Cardiac septum (tissue), 1 donor: ENCODE measurements at regions not wholly inside any gene's neighbourhood (a gene's known extent, or its start where the extent isn't known, plus 50 kb on each side); places are given as distances from the start of the nearest gene placed in this dataset.

Source experiments
- DNase-seq: peaks from one replicate; pipeline ENCODE4 v3.0.0-alpha.2; 2020; ENCODE audit warnings: low spot score
- intact Hi-C: fragments of 100-400 bp; cut with DNase I; formaldehyde crosslinking; loops from one replicate; pipeline ENCODE4 v1.14.0; 2022
- donor health status: DM: no; HTN: no; CAD: no.

- intact Hi-C loops: no loop called here
- DNase-seq: no peak
Measured at GRCh38 chr11:122336706-122337105, 220.7 kb upstream of the BLID start.

DNA sequence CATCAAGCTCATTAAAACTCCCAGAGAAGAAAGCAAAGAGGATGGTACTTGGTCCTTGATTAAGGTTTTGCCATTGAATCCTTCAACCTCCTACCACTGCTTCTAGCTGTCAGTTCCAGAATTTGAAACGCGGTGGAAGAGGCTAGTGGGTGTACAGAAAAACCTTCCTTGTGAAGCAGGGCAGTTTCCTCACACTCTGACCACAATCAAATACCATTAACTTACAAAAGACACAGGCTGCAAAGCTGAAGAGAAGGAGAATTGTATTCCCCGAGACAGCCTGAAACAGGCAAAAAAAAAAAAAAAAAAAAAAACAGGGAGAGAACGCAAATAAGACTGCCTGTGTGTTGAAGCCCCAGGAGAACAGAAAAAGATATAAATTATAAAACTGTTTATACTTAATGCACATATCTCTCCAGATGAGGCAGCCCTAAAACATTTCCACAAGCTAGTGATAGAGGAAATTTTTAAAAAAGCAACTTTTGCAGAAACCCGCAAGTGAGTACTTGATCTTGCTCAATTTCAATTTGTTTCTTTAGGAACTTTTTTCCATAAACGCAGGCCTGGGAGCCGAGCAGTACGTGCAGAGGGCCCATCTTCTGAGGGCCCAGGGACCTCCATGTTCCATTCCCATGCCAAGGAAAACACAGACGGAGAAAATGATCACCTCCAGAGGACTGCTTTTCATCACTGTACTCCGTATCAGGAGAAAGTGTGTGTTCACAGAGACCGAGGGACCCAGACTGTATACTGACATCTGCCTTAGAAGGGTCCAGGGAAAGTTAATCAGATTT is 218.7 kb upstream of the BLID start:
- intact Hi-C loops: no loop called here

GRCh38 chr11:122333467-122333866 is 217.5 kb upstream of the BLID start:
- intact Hi-C loops: no loop called here
- no peak for DNase-seq

More for the DNA sequence above, 218.7 kb upstream of the BLID start:
- DNase-seq: no peak

- intact Hi-C loops: no loop called here
Measured at GRCh38 chr11:122331079-122331478, 215.1 kb upstream of the BLID start.

GRCh38 chr11:122330279-122330965 is 214.4 kb upstream of the BLID start:
- intact Hi-C loops: no loop called here
- DNase-seq: no peak

More at GRCh38 chr11:122331079-122331478, 215.1 kb upstream of the BLID start:
- no peak for DNase-seq

- no peak for DNase-seq
- intact Hi-C loops: no loop called here
Measured at GRCh38 chr11:122327528-122327927, 211.5 kb upstream of the BLID start.

- intact Hi-C loops: no loop called here
Measured at GRCh38 chr11:122323754-122324421, 207.9 kb upstream of the BLID start.

DNA sequence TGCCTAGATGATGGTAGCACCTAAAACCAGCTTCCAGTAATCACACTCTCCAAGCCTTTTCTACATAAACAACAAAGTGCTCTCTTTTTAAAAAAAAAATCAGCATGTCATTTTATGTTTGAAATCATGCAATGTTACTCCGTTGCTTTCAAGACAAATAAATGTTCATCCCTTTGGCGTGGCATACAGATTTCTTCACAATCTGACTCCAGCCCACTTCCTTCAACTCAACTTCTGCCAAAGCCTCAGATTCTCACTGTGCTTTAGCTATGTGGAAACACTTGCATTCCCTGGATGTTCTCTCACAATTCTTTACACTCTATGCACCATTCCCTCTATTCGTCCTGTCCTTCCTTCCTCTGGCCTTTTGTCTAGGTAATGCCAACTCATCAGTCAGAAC is 206.3 kb upstream of the BLID start:
- intact Hi-C loops: no loop called here
- DNase-seq: no peak

More at GRCh38 chr11:122323754-122324421, 207.9 kb upstream of the BLID start:
- no peak for DNase-seq

DNA sequence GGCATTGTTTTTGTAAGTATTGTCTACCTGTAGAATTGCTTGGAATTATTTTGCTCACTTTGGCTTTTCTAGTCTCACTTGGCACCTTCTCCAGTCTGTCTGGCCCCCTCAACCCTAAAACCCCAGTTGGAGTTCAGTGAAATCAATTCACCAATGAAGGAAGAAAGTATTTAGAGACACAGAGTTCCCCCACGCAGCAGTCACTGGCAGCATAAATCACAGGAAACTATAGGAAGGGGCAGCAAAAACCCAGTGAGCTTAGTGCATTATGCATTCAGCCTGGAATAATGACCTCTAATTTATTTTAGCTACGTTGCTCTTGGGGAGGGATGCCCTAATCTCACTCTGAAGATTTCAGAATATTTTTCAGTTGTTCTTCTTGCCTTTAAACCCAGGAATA is 204.7 kb upstream of the BLID start:
- no peak for DNase-seq

DNA sequence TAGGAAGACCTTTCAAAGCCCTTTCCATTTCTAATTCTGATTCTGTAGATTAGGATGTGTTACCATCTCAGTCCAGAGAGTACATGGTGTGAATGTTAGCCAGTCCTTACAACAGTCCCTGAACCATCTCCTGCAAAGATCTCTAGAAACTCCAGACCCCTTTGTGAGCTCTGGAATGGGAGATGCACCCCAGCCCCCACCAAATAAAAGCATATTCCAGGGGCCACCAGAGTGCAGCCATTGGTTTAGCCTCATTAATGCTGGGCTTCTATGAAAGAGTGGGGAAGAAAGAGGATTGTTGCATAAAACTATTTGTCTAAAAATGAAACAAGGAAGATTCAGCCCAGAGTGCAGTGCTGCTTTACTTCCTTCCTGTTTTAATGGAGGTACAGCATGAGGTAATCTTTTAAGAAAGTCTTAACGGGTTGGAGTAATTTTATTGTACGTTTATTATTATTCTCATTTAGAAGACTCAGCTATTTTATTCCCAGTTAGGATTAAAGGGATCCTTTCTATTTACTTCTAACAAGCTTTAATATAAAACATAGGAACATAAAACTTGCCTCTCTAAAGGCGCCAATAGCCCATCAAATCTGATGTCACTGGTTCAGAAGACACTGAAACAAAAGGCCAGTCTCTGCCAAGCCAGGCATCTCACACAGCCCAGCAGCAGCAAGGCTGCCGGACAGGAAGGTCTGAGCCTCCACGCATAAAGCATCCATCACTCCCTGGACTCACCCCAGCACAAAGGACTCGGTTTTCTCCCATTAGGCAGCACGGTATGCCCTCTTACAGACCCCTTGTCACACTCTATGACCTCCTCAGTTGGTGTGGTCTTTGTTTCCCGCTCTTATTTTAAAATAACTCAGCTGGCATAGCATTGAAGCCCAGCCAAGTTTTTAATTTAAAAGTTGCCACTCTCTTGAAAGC is 203.9 kb upstream of the BLID start:
- no peak for DNase-seq
- intact Hi-C loops: loop anchor here (5.0 kb wide), 1 partner anchor 122 kb away; no protein-coding TSS in a partner anchor

More for the DNA sequence above, 204.7 kb upstream of the BLID start:
- intact Hi-C loops: no loop called here

DNA sequence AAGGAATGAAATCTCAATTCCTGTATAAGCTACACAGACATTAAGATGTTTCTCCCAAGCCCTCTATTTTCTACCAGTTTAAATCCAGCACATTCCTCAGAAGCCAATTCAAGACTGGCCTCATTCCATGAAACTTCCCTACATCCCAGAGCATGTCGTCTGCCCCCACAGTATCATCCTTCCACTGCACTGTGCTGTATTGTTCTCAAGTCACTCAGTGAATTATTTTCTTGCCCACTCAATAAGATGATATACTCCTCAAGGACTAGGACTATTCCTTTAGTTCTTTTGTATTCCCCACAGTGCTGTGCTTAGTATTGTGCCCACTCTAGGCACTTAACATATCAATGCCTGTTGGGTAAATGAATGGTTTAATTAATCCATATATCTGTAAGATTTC is 203.1 kb upstream of the BLID start:
- intact Hi-C loops: loop anchor here (5.0 kb wide), 1 partner anchor 123 kb away; no protein-coding TSS in a partner anchor
- DNase-seq: no peak

DNA sequence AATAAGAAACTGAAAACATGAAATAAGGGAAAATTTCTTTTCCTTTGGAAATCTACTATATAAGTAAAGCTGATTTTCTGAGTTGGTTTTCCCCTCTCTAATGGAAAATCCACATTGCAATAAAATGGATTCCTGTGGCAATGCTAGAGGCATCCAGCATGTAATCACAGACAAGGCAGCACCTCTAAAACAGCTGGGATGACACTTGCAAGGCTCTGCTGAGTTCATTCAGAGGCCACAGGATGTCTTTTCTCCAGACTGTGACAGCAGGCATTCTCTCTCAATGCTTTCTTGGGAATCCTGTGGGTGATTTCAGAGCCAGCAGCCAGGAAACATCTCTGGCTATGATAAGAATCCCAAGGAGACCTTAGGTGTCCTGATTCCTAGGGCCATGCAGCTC is 201.3 kb upstream of the BLID start:
- DNase-seq: no peak
- intact Hi-C loops: loop anchor here (5.0 kb wide), 1 partner anchor 125 kb away; no protein-coding TSS in a partner anchor

- intact Hi-C loops: no loop called here
- DNase-seq: no peak
Measured at GRCh38 chr11:122313581-122313980, 197.6 kb upstream of the BLID start.

- intact Hi-C loops: no loop called here
- DNase-seq: no peak
Measured at GRCh38 chr11:122311216-122311755, 195.3 kb upstream of the BLID start.

- intact Hi-C loops: no loop called here
- no peak for DNase-seq
Measured at GRCh38 chr11:122310766-122311165, 194.8 kb upstream of the BLID start.

GRCh38 chr11:122309262-122309925 is 193.4 kb upstream of the BLID start:
- intact Hi-C loops: loop anchor here (5.0 kb wide), 1 partner anchor 33 kb away; no protein-coding TSS in a partner anchor
- no peak for DNase-seq

GRCh38 chr11:122308226-122308625 is 192.2 kb upstream of the BLID start:
- DNase-seq: no peak
- intact Hi-C loops: loop anchor here (5.0 kb wide), 1 partner anchor 34 kb away; no protein-coding TSS in a partner anchor

DNA sequence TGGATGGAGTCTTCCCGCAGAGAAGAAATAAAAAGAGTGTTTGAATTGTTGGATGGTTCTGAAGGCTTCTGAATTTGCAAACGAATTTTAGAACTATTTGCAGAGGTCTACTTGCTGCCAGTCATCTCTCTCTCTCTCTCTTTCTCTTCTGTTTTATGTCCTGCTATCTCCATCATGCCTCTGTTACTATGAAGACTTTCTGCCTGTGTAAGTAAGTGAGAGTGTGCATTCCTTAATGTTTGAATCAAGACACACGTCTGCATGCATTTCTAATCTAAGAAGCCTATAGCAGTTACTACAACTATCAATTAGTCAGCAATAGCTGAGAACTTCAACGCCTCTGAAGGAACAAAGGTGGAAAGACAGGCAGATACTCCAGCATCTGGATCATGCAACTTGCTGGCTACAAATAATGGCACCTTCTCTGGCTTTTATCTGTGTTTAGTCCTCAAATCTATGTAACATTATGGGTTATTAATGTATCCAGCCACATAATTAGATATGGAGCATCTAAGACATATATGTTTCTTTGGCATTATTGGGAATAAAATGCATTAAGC is 191.5 kb upstream of the BLID start:
- intact Hi-C loops: loop anchor here (5.0 kb wide), 1 partner anchor 35 kb away; no protein-coding TSS in a partner anchor
- no peak for DNase-seq
